Lung (tissue), 11 donors: ENCODE measurements at regions not wholly inside any gene's neighbourhood (a gene's known extent, or its start where the extent isn't known, plus 50 kb on each side); places are given as distances from the start of the nearest gene placed in this dataset.
"Not testable (repeated sequence)": the region's sequence is repeated elsewhere in the genome, so short reads cannot be mapped to it uniquely, and the experiment has no call there.

Source experiments
- ATAC-seq: fragments of 200-7000 bp; cut with Tn5 transposase; one replicate; pipeline ENCODE4 v1.9.1; 2020; ENCODE audit warnings: moderate number of reproducible peaks; ENCODE audit not compliant: insufficient read depth, low FRiP score
- DNase-seq, 3 donors: peaks; one replicate each; pipeline ENCODE4 v3.0.0-alpha.2; 2013 to 2017
- H3K27ac ChIP-seq, 2 donors: one replicate each; pipeline ENCODE4 v1.5.1; 2013; ENCODE audit warnings: mild to moderate bottlenecking in 2 of 2, moderate library complexity in 2 of 2, control low read depth in 1 of 2, inconsistent platforms in 1 of 2, low read depth in 1 of 2, low read length in 1 of 2
- H3K27me3 ChIP-seq, 3 donors: one replicate each; pipeline ENCODE4 v1.5.1; 2013; ENCODE audit warnings: low read length in 2 of 3; ENCODE audit not compliant: control insufficient read depth in 3 of 3, insufficient read depth in 3 of 3
- H3K36me3 ChIP-seq, 4 donors: one replicate each; pipeline ENCODE4 v1.5.1; 2013; ENCODE audit warnings: low read length in 4 of 4, mild to moderate bottlenecking in 1 of 4, moderate library complexity in 1 of 4; ENCODE audit not compliant: control insufficient read depth in 4 of 4, insufficient read depth in 4 of 4
- H3K4me1 ChIP-seq, 5 donors: one replicate each; pipeline ENCODE4 v1.5.1; 2013; ENCODE audit warnings: low read length in 5 of 5, mild to moderate bottlenecking in 2 of 5, moderate library complexity in 1 of 5; ENCODE audit not compliant: control insufficient read depth in 5 of 5, insufficient read depth in 5 of 5
- H3K4me3 ChIP-seq: one replicate; pipeline ENCODE4 v1.5.1; 2013; ENCODE audit warnings: mild to moderate bottlenecking, control low read depth, moderate library complexity
- H3K9ac ChIP-seq, 2 donors: one replicate each; pipeline ENCODE4 v1.5.1; 2013; ENCODE audit warnings: low read length in 2 of 2, control low read depth in 1 of 2; ENCODE audit not compliant: insufficient read depth in 1 of 2
- H3K9me3 ChIP-seq, 4 donors: one replicate each; pipeline ENCODE4 v1.5.1; 2013; ENCODE audit warnings: low read length in 3 of 4, mild to moderate bottlenecking in 1 of 4, moderate library complexity in 1 of 4; ENCODE audit not compliant: control insufficient read depth in 4 of 4, insufficient read depth in 3 of 4
- CTCF ChIP-seq: IDR thresholded peaks from 2 replicates; pipeline ENCODE4 v1.5.1; 2012; ENCODE audit warnings: mild to moderate bottlenecking; ENCODE audit errors: control extremely low read depth, extremely low read depth
- WGBS, 2 donors: extraction: QIAGEN DNeasy Blood & Tissue Kit; methylation state at CpG; one replicate each; pipeline ENCODE4 v1.1.7; 2013; 5-methylcytosine and 5-hydroxymethylcytosine counted together
- donor health status: control.
- donor health status: control.
- donor health status: Bipolar disorder and iron deficiency.
- donor health status: healthy.
- donor health status: DM: yes; HTN: yes; CAD: no.

GRCh38 chr18:75694292-75694691 is 266.8 kb upstream of the SMIM21 start:
- ATAC-seq = no peak
- TF ChIP-seq CTCF = no peak
- WGBS, 2 donors = 76 to 81% methylated on average over 5 of the region's 5 CpGs
- H3K4me1 ChIP-seq = no peaks in the 10 kb centered on the region
- H3K27me3 ChIP-seq = no peaks in the 10 kb centered on the region
- no peak for DNase-seq
- no peak overlapping the region for H3K27ac ChIP-seq
- H3K9ac ChIP-seq = no peak overlapping the region
- H3K4me3 ChIP-seq = no peak overlapping the region
- H3K36me3 ChIP-seq = no peaks in the 10 kb centered on the region
- H3K9me3 ChIP-seq = no peaks in the 10 kb centered on the region

- no peak for ATAC-seq
- Histone ChIP-seq H3K4me1 (no peaks in the 10 kb centered on the region), H3K9ac (no peak overlapping the region), H3K36me3 (no peaks in the 10 kb centered on the region), H3K27me3 (no peaks in the 10 kb centered on the region), H3K9me3 (no peaks in the 10 kb centered on the region), H3K27ac (no peak overlapping the region), H3K4me3 (no peak overlapping the region)
- DNase-seq = no peak
- WGBS, 2 donors = 87 to 89% methylated on average over 8 of the region's 8 CpGs
- TF ChIP-seq CTCF = no peak
Observed at GRCh38 chr18:75691483-75691882, 264.0 kb upstream of the SMIM21 start.

DNA sequence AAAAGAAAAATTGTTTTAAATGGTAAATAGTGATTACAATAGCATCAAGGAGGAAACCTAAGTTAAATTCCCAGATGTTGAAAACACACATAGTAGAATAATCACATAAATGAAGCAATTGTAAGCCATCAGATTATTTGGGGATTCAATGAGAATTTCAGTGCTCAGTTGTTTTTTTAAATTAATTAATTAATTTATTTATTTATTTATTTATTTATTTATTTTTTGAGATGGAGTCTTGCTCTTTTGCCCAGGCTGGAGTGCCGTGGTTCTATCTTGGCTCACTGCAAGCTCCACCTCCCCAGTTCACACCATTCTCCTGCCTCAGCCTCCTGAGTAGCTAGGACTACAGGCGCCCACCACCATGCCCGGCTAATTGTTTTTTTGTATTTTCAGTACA is 262.8 kb upstream of the SMIM21 start:
- DNase-seq, H3K4me3 ChIP-seq, H3K27me3 ChIP-seq, H3K9me3 ChIP-seq, H3K36me3 ChIP-seq, H3K27ac ChIP-seq, H3K9ac ChIP-seq, ATAC-seq, H3K4me1 ChIP-seq: not testable (repeated sequence)
- WGBS, 2 donors = 93 to 96% methylated on average over 3 of the region's 3 CpGs

DNA sequence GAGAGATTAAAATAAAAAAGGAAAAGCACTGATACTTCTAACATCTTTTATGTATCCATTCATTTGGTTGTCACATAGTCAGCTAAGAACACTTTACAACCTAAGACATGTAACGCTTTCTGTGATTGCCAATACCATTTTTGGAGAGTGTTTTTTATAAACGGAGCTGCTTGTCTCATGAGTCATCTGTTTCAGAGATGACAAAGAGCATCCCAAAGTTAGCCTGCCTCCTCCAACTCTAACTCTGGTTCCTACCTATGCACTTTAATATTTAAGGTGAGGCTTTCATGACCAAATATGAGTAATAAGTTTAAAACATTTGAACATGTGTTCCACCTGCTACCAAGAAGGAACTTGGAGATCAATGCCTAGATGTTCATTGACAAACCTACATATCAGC is 260.1 kb upstream of the SMIM21 start:
- H3K27ac ChIP-seq = no peak overlapping the region
- H3K9me3 ChIP-seq = peaks cover 0 to 3% (median 0%) of the 10 kb centered on the region in 4 donors
- H3K4me1 ChIP-seq = no peaks in the 10 kb centered on the region
- H3K36me3 ChIP-seq = no peaks in the 10 kb centered on the region
- 82 to 87% methylated on average over 2 of the region's 2 CpGs for WGBS, 2 donors
- DNase-seq = no peak
- H3K4me3 ChIP-seq = no peak overlapping the region
- H3K9ac ChIP-seq = no peak overlapping the region
- no peak for TF ChIP-seq CTCF
- no peak for ATAC-seq
- no peaks in the 10 kb centered on the region for H3K27me3 ChIP-seq
